Stimulated activated CD8-positive, alpha-beta memory T cell treated with anti-CD3 and anti-CD28 coated beads, Interleukin-4, amount 100 ng/mL, for 48 hours (primary cell): ENCODE measurements at regions not wholly inside any gene's neighbourhood (a gene's known extent, or its start where the extent isn't known, plus 50 kb on each side); places are given as distances from the start of the nearest gene placed in this dataset.

Source experiments
- DNase-seq: peaks from one replicate; pipeline ENCODE4 v3.0.0-alpha.2; 2020

GRCh38 chr1:56185493-56185892, 393.9 kb downstream of the PLPP3 start:
- no peak for DNase-seq

GRCh38 chr1:56183151-56183550, 396.2 kb downstream of the PLPP3 start:
- DNase-seq = no peak

GRCh38 chr1:56180520-56181190, 398.7 kb downstream of the PLPP3 start:
- no peak for DNase-seq

- no peak for DNase-seq
These were observed 399.8 kb downstream of the PLPP3 start for GRCh38 chr1:56179543-56179942.

GRCh38 chr1:56175211-56175610, 404.2 kb downstream of the PLPP3 start:
- DNase-seq = no peak

- no peak for DNase-seq
These were observed 405.0 kb downstream of the PLPP3 start for GRCh38 chr1:56174176-56174885.

GRCh38 chr1:56173736-56174135, 405.6 kb downstream of the PLPP3 start:
- no peak for DNase-seq

GRCh38 chr1:56171670-56172069, 407.7 kb downstream of the PLPP3 start:
- DNase-seq = no peak

GRCh38 chr1:56170784-56171320, 408.5 kb downstream of the PLPP3 start:
- no peak for DNase-seq

GRCh38 chr1:56169856-56170255, 409.5 kb downstream of the PLPP3 start:
- DNase-seq = no peak

GRCh38 chr1:56168176-56168575, 411.2 kb downstream of the PLPP3 start:
- DNase-seq = no peak

- DNase-seq = no peak
These were observed 411.8 kb downstream of the PLPP3 start for GRCh38 chr1:56167596-56167995.

GRCh38 chr1:56160773-56161315, 418.5 kb downstream of the PLPP3 start:
- DNase-seq = no peak

- DNase-seq = no peak
These were observed 422.1 kb downstream of the PLPP3 start for GRCh38 chr1:56156971-56157876.

GRCh38 chr1:56153276-56153675, 426.1 kb downstream of the PLPP3 start:
- no peak for DNase-seq

- DNase-seq = no peak
These were observed 426.7 kb downstream of the PLPP3 start for GRCh38 chr1:56152635-56153034.

GRCh38 chr1:56151402-56151801, 428.0 kb downstream of the PLPP3 start:
- DNase-seq = no peak

- no peak for DNase-seq
These were observed 428.7 kb downstream of the PLPP3 start for GRCh38 chr1:56150441-56151215.

GRCh38 chr1:56149761-56150160, 429.6 kb downstream of the PLPP3 start:
- no peak for DNase-seq

GRCh38 chr1:56148326-56149193, 430.8 kb downstream of the PLPP3 start:
- DNase-seq = no peak

- no peak for DNase-seq
These were observed 431.9 kb downstream of the PLPP3 start for GRCh38 chr1:56147459-56147858.
